Liver (tissue), 3 donors: ENCODE measurements at regions not wholly inside any gene's neighbourhood (a gene's known extent, or its start where the extent isn't known, plus 50 kb on each side); places are given as distances from the start of the nearest gene placed in this dataset.

Experiments
- CTCF ChIP-seq: fragments of 150-350 bp; IDR thresholded peaks from 2 replicates; pipeline ENCODE4 v1.5.1; 2017; ENCODE audit warnings: improper control_type of control experiment, low read depth, low read length; ENCODE audit not compliant: missing input control
- GABPA ChIP-seq, 2 donors: IDR thresholded peaks in 1 of 2; conservative IDR thresholded peaks in 1 of 2; 2 replicates each; pipeline ENCODE4 v1.6.1; 2016; ENCODE audit warnings: antibody characterized with exemption in 2 of 2, mild to moderate bottlenecking in 1 of 2, moderate library complexity in 1 of 2
- JUND ChIP-seq, 2 donors: IDR thresholded peaks; 2 replicates each; pipeline ENCODE4 v1.6.1; 2016; ENCODE audit warnings: antibody characterized with exemption in 2 of 2
- NR2F2 ChIP-seq: IDR thresholded peaks from 2 replicates; pipeline ENCODE4 v1.6.1; 2016; ENCODE audit warnings: antibody characterized with exemption
- REST ChIP-seq: IDR thresholded peaks from 2 replicates; pipeline ENCODE4 v1.6.1; 2016; ENCODE audit warnings: antibody characterized with exemption, mild to moderate bottlenecking
- SP1 ChIP-seq: IDR thresholded peaks from 2 replicates; pipeline ENCODE4 v1.6.1; 2018; ENCODE audit warnings: antibody characterized with exemption, mild to moderate bottlenecking
- TAF1 ChIP-seq: conservative IDR thresholded peaks from 2 replicates; pipeline ENCODE4 v1.6.1; 2016; ENCODE audit warnings: antibody characterized with exemption, mild to moderate bottlenecking
- YY1 ChIP-seq: IDR thresholded peaks from 2 replicates; pipeline ENCODE4 v1.6.1; 2016; ENCODE audit warnings: antibody characterized with exemption, mild to moderate bottlenecking
- TF ChIP-seq, protein P1 (sequence below): IDR thresholded peaks from 2 replicates; pipeline ENCODE4 v1.6.1; 2016; ENCODE audit warnings: antibody characterized with exemption
- TF ChIP-seq, protein P2 (sequence below): IDR thresholded peaks from 2 replicates; pipeline ENCODE4 v1.6.1; 2016; ENCODE audit warnings: antibody characterized with exemption
- donor health status: healthy.
- donor health status: healthy.

DNA sequence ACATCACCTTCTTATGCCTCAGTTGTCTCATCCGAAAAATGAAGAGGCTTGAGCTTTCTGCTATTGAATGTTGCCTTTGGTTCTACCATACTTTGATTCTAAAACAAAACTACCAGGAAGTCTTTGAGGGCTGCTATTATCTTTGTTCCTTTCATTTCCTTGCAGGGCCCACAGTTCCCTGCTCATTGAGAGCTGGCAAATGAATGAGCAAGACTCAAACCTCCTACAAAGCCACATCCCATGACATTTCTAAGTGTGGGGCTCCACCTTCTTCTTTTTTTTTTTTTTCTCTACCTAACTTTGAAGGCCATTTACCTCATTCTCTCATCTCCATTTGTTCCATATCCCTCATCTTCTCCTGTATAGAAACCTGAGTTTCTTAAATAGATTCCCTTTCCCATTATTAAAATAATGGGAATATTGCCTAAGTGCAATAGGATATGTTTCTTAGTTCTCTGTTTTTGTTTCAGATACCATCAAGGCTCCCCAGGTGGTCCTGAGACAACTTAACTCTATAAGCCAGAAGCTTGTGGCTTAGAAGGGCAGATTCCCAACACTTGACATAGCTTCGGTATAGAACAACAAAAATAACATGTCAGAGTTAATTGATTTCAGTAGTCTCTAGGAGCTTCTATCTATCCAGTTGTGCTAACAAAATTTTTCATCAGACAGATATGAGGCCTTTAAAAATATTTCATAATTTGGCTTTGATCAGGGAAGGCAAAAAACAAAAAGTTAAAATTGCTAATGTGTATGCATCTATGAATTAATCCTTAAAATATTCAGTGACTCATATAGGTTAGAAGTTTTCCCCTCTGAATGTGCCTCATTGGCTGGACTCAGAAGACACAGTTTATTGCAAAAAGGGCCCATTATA is 951.6 kb downstream of the TUSC7 start:
- TF ChIP-seq, protein P1, sequence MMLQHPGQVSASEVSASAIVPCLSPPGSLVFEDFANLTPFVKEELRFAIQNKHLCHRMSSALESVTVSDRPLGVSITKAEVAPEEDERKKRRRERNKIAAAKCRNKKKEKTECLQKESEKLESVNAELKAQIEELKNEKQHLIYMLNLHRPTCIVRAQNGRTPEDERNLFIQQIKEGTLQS, result no peak
- TF ChIP-seq CTCF, result no peak
- TF ChIP-seq REST, result no peak
- TF ChIP-seq, protein P2, sequence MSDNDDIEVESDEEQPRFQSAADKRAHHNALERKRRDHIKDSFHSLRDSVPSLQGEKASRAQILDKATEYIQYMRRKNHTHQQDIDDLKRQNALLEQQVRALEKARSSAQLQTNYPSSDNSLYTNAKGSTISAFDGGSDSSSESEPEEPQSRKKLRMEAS, result no peak
- TF ChIP-seq SP1, result no peak
- TF ChIP-seq GABPA (IDR thresholded peaks at IDR 0.05 in 1 of 2, conservative IDR thresholded peaks at IDR 0.05 in 1 of 2), result no peak
- no peak for TF ChIP-seq TAF1
- TF ChIP-seq YY1, result no peak
- TF ChIP-seq JUND (IDR thresholded peaks at IDR 0.05), result no peak
- no peak for TF ChIP-seq NR2F2
